ENCODE measurements at regions not wholly inside any gene's neighbourhood (a gene's known extent, or its start where the extent isn't known, plus 50 kb on each side); places are given as distances from the start of the nearest gene placed in this dataset.
A peak's percentile ranks its signal among the peaks of the same experiment; 100 is the strongest.

DNA sequence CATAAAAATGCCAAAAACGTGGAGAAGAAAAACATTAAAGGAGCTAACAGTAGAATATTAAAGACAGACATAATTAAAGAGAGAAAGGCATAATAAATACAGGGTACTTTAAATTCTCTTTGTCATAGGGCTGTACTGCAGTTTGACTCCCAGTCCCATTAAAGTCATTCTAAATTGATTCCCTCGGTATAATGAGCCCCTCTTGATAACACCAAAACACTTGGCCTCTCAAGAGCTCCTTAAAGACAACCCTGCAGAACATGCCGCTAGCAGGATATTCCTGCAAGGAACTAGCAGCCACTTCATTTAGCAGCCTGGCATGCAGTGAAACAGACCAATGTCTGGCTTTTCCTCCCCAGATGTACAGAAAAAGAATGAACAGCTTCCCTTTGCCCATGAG, 273.8 kb upstream of the ESRRG start:
- no peak for TF ChIP-seq EZH2phosphoT487 (IDR thresholded peaks at IDR 0.05; ENCODE audit: low read depth)
- TF ChIP-seq, protein P1, sequence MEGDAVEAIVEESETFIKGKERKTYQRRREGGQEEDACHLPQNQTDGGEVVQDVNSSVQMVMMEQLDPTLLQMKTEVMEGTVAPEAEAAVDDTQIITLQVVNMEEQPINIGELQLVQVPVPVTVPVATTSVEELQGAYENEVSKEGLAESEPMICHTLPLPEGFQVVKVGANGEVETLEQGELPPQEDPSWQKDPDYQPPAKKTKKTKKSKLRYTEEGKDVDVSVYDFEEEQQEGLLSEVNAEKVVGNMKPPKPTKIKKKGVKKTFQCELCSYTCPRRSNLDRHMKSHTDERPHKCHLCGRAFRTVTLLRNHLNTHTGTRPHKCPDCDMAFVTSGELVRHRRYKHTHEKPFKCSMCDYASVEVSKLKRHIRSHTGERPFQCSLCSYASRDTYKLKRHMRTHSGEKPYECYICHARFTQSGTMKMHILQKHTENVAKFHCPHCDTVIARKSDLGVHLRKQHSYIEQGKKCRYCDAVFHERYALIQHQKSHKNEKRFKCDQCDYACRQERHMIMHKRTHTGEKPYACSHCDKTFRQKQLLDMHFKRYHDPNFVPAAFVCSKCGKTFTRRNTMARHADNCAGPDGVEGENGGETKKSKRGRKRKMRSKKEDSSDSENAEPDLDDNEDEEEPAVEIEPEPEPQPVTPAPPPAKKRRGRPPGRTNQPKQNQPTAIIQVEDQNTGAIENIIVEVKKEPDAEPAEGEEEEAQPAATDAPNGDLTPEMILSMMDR (IDR thresholded peaks at IDR 0.05; ENCODE audit: low read depth, low read length): no peak
- Histone ChIP-seq H2AFZ (ENCODE audit: low read depth, low read length) (no peak overlapping the region), H3K36me3 (replicated peaks; ENCODE audit: low read depth, low read length) (no peaks in the 10 kb centered on the region), H3K4me2 (ENCODE audit: low read length) (no peak overlapping the region), H3K27me3 (ENCODE audit: low read depth, low read length) (no peaks in the 10 kb centered on the region), H3K27ac (ENCODE audit: low read length) (no peak overlapping the region), H3K79me2 (ENCODE audit: low read length) (no peaks in the 10 kb centered on the region), H4K20me1 (ENCODE audit: insufficient read depth, low read length) (no peaks in the 10 kb centered on the region), H3K4me1 (ENCODE audit: low read length) (no peaks in the 10 kb centered on the region), H3K9ac (ENCODE audit: low read length) (no peak overlapping the region), H3K9me3 (ENCODE audit: insufficient read depth, low read length) (no peaks in the 10 kb centered on the region), H3K4me3 (ENCODE audit: low read length) (no peak overlapping the region)

DNA sequence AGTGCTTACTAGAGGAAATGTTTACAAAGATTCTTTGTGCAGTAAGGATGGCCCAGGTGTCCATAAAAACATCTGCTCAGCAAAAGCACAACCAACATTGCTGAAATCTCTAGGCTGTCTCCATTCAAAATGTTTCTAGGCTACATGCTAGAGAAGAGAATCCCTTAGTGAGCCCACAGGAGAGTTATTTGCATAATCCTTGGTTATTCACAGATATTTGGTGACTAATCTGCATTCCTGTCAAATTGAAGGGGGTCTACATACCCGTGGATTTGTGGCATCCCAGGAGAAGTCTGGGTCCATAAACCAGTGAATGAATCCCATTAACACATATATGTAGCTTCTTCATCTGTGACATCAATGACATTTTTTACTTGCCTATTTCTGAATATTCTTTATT, 261.3 kb upstream of the ESRRG start:
- TF ChIP-seq EZH2phosphoT487 (IDR thresholded peaks at IDR 0.05; ENCODE audit: low read depth): no peak
- TF ChIP-seq, protein P1 (IDR thresholded peaks at IDR 0.05; ENCODE audit: low read depth, low read length): no peak
- H2AFZ ChIP-seq (ENCODE audit: low read depth, low read length): no peak overlapping the region
- H3K27ac ChIP-seq (ENCODE audit: low read length): no peak overlapping the region
- no peaks in the 10 kb centered on the region for H3K4me1 ChIP-seq (ENCODE audit: low read length)
- no peak overlapping the region for H3K9ac ChIP-seq (ENCODE audit: low read length)
- no peaks in the 10 kb centered on the region for H3K9me3 ChIP-seq (ENCODE audit: insufficient read depth, low read length)
- no peaks in the 10 kb centered on the region for H3K79me2 ChIP-seq (ENCODE audit: low read length)
- H3K4me3 ChIP-seq (ENCODE audit: low read length): no peak overlapping the region
- H3K36me3 ChIP-seq (replicated peaks; ENCODE audit: low read depth, low read length): no peaks in the 10 kb centered on the region
- no peaks in the 10 kb centered on the region for H4K20me1 ChIP-seq (ENCODE audit: insufficient read depth, low read length)
- H3K4me2 ChIP-seq (ENCODE audit: low read length): no peak overlapping the region
- no peaks in the 10 kb centered on the region for H3K27me3 ChIP-seq (ENCODE audit: low read depth, low read length)

DNA sequence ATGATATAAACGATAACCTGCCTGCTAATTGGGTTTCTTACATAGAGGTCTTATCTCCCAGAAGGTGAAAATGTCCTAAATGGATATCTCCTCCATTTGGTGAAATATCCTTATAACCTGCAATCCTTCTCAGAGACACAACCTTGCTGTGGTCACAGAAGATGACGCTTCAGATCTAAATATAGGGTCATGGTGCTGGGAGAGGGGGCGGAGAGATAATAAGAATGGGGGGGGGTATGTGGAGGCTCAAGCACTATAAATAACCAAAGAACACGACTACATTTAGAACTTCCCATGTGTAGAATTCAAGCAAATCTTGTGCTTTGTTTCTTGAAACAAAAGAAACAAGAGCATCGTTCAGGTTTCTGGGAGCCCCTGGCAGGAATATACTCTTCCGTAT, 260.6 kb upstream of the ESRRG start:
- H3K4me2 ChIP-seq (ENCODE audit: low read length): no peak overlapping the region
- H3K36me3 ChIP-seq (replicated peaks; ENCODE audit: low read depth, low read length): no peaks in the 10 kb centered on the region
- H4K20me1 ChIP-seq (ENCODE audit: insufficient read depth, low read length): no peaks in the 10 kb centered on the region
- H3K79me2 ChIP-seq (ENCODE audit: low read length): no peaks in the 10 kb centered on the region
- no peak overlapping the region for H2AFZ ChIP-seq (ENCODE audit: low read depth, low read length)
- H3K27me3 ChIP-seq (ENCODE audit: low read depth, low read length): no peaks in the 10 kb centered on the region
- H3K4me1 ChIP-seq (ENCODE audit: low read length): no peaks in the 10 kb centered on the region
- no peaks in the 10 kb centered on the region for H3K9me3 ChIP-seq (ENCODE audit: insufficient read depth, low read length)
- no peak overlapping the region for H3K27ac ChIP-seq (ENCODE audit: low read length)
- no peak for TF ChIP-seq EZH2phosphoT487 (IDR thresholded peaks at IDR 0.05; ENCODE audit: low read depth)
- TF ChIP-seq, protein P1 (IDR thresholded peaks at IDR 0.05; ENCODE audit: low read depth, low read length): no peak
- H3K9ac ChIP-seq (ENCODE audit: low read length): no peak overlapping the region
- H3K4me3 ChIP-seq (ENCODE audit: low read length): no peak overlapping the region

DNA sequence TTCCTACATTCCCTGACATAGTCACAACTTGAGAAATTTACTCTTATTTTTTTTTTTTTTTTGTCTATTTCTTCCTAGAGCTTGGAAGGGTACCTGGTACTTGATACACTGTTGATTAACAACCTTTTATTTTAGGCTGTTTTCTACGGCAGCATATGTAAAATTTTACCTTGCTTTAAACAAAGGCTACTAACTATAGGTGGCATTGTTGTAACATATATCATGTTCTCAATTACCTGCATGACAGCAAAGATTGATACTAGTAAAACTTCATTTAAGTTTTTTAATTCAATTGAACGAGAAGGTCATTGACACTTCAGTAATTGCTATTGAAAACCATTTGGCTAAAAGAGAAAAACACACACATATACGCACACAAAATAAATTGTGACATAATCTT, 238.3 kb upstream of the ESRRG start:
- Histone ChIP-seq H2AFZ (ENCODE audit: low read depth, low read length) (no peak overlapping the region), H3K27ac (ENCODE audit: low read length) (no peak overlapping the region), H3K4me3 (ENCODE audit: low read length) (no peak overlapping the region), H3K4me1 (ENCODE audit: low read length) (no peaks in the 10 kb centered on the region), H3K79me2 (ENCODE audit: low read length) (no peaks in the 10 kb centered on the region), H3K36me3 (replicated peaks; ENCODE audit: low read depth, low read length) (no peaks in the 10 kb centered on the region), H4K20me1 (ENCODE audit: insufficient read depth, low read length) (no peaks in the 10 kb centered on the region), H3K27me3 (ENCODE audit: low read depth, low read length) (no peaks in the 10 kb centered on the region), H3K4me2 (ENCODE audit: low read length) (no peak overlapping the region), H3K9ac (ENCODE audit: low read length) (no peak overlapping the region), H3K9me3 (ENCODE audit: insufficient read depth, low read length) (no peaks in the 10 kb centered on the region)
- TF ChIP-seq, protein P1 (IDR thresholded peaks at IDR 0.05; ENCODE audit: low read depth, low read length): peak; percentile 24
- TF ChIP-seq EZH2phosphoT487 (IDR thresholded peaks at IDR 0.05; ENCODE audit: low read depth): no peak

Measured in OCI-LY3 (cell line).